Smooth muscle cell (in vitro differentiated cells): ENCODE measurements at regions not wholly inside any gene's neighbourhood (a gene's known extent, or its start where the extent isn't known, plus 50 kb on each side); places are given as distances from the start of the nearest gene placed in this dataset.

Experiments used
- DNase-seq: peaks from one replicate; lab custom pipeline; 2025; ENCODE audit not compliant: unreplicated experiment; lab: John Stamatoyannopoulos, UW
- H2AFZ ChIP-seq: fragments of 200-600 bp; sonication (generic); 2 replicates; pipeline ENCODE4 v1.6.0; 2016; ENCODE audit warnings: antibody characterized with exemption, low read depth, mild to moderate bottlenecking
- H3F3A ChIP-seq: fragments of 200-600 bp; sonication (generic); 2 replicates; pipeline ENCODE4 v1.6.0; 2017; ENCODE audit warnings: antibody characterized with exemption, low read depth
- H3K27ac ChIP-seq: fragments of 200-600 bp; sonication (generic); 2 replicates; pipeline ENCODE4 v1.5.1; 2016; ENCODE audit warnings: low read depth, mild to moderate bottlenecking
- H3K27me3 ChIP-seq: fragments of 200-600 bp; sonication (generic); 2 replicates; pipeline ENCODE4 v1.6.1; 2016; ENCODE audit warnings: low read depth, mild to moderate bottlenecking
- H3K36me3 ChIP-seq: fragments of 200-600 bp; sonication (generic); 2 replicates; pipeline ENCODE4 v1.5.1; 2016; ENCODE audit warnings: low read depth
- H3K4me1 ChIP-seq: fragments of 200-600 bp; sonication (generic); 2 replicates; pipeline ENCODE4 v1.5.1; 2016; ENCODE audit warnings: low read depth
- H3K4me2 ChIP-seq: fragments of 200-600 bp; sonication (generic); 2 replicates; pipeline ENCODE4 v1.6.0; 2016; ENCODE audit warnings: mild to moderate bottlenecking
- H3K4me3 ChIP-seq: fragments of 200-600 bp; sonication (generic); 2 replicates; pipeline ENCODE4 v1.5.1; 2016; ENCODE audit warnings: mild to moderate bottlenecking
- H3K79me2 ChIP-seq: fragments of 200-600 bp; sonication (generic); 2 replicates; pipeline ENCODE4 v1.6.0; 2016; ENCODE audit warnings: low read depth, mild to moderate bottlenecking
- H3K9ac ChIP-seq: fragments of 200-600 bp; sonication (generic); 2 replicates; pipeline ENCODE4 v1.6.0; 2016; ENCODE audit warnings: low read depth
- H3K9me3 ChIP-seq: fragments of 200-600 bp; sonication (generic); replicated peaks from 2 replicates; pipeline ENCODE4 v1.5.1; 2016; ENCODE audit warnings: low read depth
- H4K20me1 ChIP-seq: fragments of 200-600 bp; sonication (generic); 2 replicates; pipeline ENCODE4 v1.6.0; 2016; ENCODE audit warnings: low read depth
- CTCF ChIP-seq: fragments of 200-600 bp; sonication (generic); IDR thresholded peaks from 2 replicates; pipeline ENCODE4 v1.5.1; 2017; ENCODE audit warnings: borderline replicate concordance, mild to moderate bottlenecking, antibody characterized with exemption; ENCODE audit not compliant: insufficient read depth, poor library complexity, severe bottlenecking
- WGBS: methylation state at CpG from one replicate; pipeline ENCODE4 v1.1.7; 2016; ENCODE audit warnings: low lambda C conversion rate; 5-methylcytosine and 5-hydroxymethylcytosine counted together

- Histone ChIP-seq H4K20me1 (no peaks in the 10 kb centered on the region), H3K27me3 (peaks cover 7% of the 10 kb centered on the region), H3K27ac (no peak overlapping the region), H2AFZ (no peak overlapping the region), H3K36me3 (no peaks in the 10 kb centered on the region), H3K4me1 (no peaks in the 10 kb centered on the region), H3K4me2 (no peak overlapping the region), H3K9ac (no peak overlapping the region), H3F3A (no peaks in the 10 kb centered on the region), H3K9me3 (no peaks in the 10 kb centered on the region), H3K79me2 (no peaks in the 10 kb centered on the region), H3K4me3 (no peak overlapping the region)
- TF ChIP-seq CTCF = no peak
- 97% methylated on average over 2 of the region's 2 CpGs for WGBS
- DNase-seq = no peak
Measured at GRCh38 chr10:7071421-7071820, 339.4 kb downstream of the SFMBT2 start.

- Histone ChIP-seq H3K4me3 (no peak overlapping the region), H3K4me1 (no peaks in the 10 kb centered on the region), H2AFZ (no peak overlapping the region), H3K27me3 (peaks cover 7% of the 10 kb centered on the region), H3F3A (no peaks in the 10 kb centered on the region), H3K9ac (no peak overlapping the region), H3K9me3 (no peaks in the 10 kb centered on the region), H3K79me2 (no peaks in the 10 kb centered on the region), H3K36me3 (no peaks in the 10 kb centered on the region), H3K4me2 (no peak overlapping the region), H3K27ac (no peak overlapping the region), H4K20me1 (no peaks in the 10 kb centered on the region)
- 86% methylated on average over 2 of the region's 2 CpGs for WGBS
- TF ChIP-seq CTCF = no peak
- no peak for DNase-seq
Measured at GRCh38 chr10:7070950-7071349, 339.9 kb downstream of the SFMBT2 start.

GRCh38 chr10:7069706-7070105 is 341.1 kb downstream of the SFMBT2 start:
- no peaks in the 10 kb centered on the region for H4K20me1 ChIP-seq
- TF ChIP-seq CTCF = no peak
- H2AFZ ChIP-seq = no peak overlapping the region
- no peak overlapping the region for H3K9ac ChIP-seq
- H3F3A ChIP-seq = no peaks in the 10 kb centered on the region
- peaks cover 1% of the 10 kb centered on the region for H3K27me3 ChIP-seq
- H3K4me2 ChIP-seq = no peak overlapping the region
- no peak for DNase-seq
- H3K36me3 ChIP-seq = no peaks in the 10 kb centered on the region
- H3K79me2 ChIP-seq = no peaks in the 10 kb centered on the region
- H3K27ac ChIP-seq = no peak overlapping the region
- H3K4me1 ChIP-seq = no peaks in the 10 kb centered on the region
- WGBS = 82% methylated on average over 6 of the region's 6 CpGs
- no peaks in the 10 kb centered on the region for H3K9me3 ChIP-seq
- no peak overlapping the region for H3K4me3 ChIP-seq

- Histone ChIP-seq H3F3A (no peaks in the 10 kb centered on the region), H2AFZ (no peak overlapping the region), H3K4me3 (no peak overlapping the region), H3K4me2 (no peak overlapping the region), H4K20me1 (no peaks in the 10 kb centered on the region), H3K79me2 (no peaks in the 10 kb centered on the region), H3K27me3 (no peaks in the 10 kb centered on the region), H3K9me3 (no peaks in the 10 kb centered on the region), H3K9ac (no peak overlapping the region), H3K4me1 (no peaks in the 10 kb centered on the region), H3K27ac (no peak overlapping the region), H3K36me3 (no peaks in the 10 kb centered on the region)
- no peak for TF ChIP-seq CTCF
- WGBS = 95% methylated on average over 4 of the region's 4 CpGs
- DNase-seq = no peak
Measured at GRCh38 chr10:7056216-7056615, 354.6 kb downstream of the SFMBT2 start.
